B cell (primary cell): ENCODE measurements at regions not wholly inside any gene's neighbourhood (a gene's known extent, or its start where the extent isn't known, plus 50 kb on each side); places are given as distances from the start of the nearest gene placed in this dataset.

Source experiments
- ATAC-seq: fragments of 200-7000 bp; cut with Tn5 transposase; one replicate; pipeline ENCODE4 v1.10.0; 2021; ENCODE audit warnings: low read depth, mild to moderate bottlenecking, moderate number of reproducible peaks, moderate library complexity
- CTCF ChIA-PET: fragments of 350-600 bp; sonication (Branson Sonifier 250); formaldehyde crosslinking; loops from one replicate; lab custom pipeline; 2021; ENCODE audit warnings: antibody characterized with exemption, inconsistent platforms; lab: Charles Lee
- POLR2A ChIA-PET: fragments of 350-600 bp; sonication (Branson Sonifier 250); formaldehyde crosslinking; loops from one replicate; lab custom pipeline; 2021; ENCODE audit warnings: antibody characterized with exemption; lab: Charles Lee
- DNase-seq: peaks from one replicate; pipeline ENCODE4 v3.0.0; 2013
- H2AFZ ChIP-seq: 2 replicates; pipeline ENCODE4 v1.6.1; 2012; ENCODE audit warnings: mild to moderate bottlenecking, low read depth, low read length; ENCODE audit not compliant: insufficient read depth, poor library complexity, severe bottlenecking
- H3K27ac ChIP-seq, 2 donors: 1 replicate in 1 of 2; 2 replicates in 1 of 2; pipeline ENCODE4 v1.5.1; 2012 to 2013; ENCODE audit warnings: low read length in 2 of 2, mild to moderate bottlenecking in 2 of 2, moderate library complexity in 1 of 2
- H3K27me3 ChIP-seq, 4 experiments: fragments of 200-600 bp in 1 of 4; sonication (generic) in 1 of 4; replicated peaks in 1 of 4; 1 replicate in 2 of 4; 2 replicates in 2 of 4; pipeline versions ENCODE4 v1.6.1 to v1.7.0; 2013 to 2016; ENCODE audit warnings: low read length in 3 of 4, mild to moderate bottlenecking in 2 of 4, mixed read lengths in 1 of 4, moderate library complexity in 1 of 4; ENCODE audit not compliant: insufficient read depth in 4 of 4, control insufficient read depth in 3 of 4; ENCODE audit errors: control extremely low read depth in 1 of 4
- H3K36me3 ChIP-seq, 2 experiments: replicated peaks in 1 of 2; 1 replicate in 1 of 2; 2 replicates in 1 of 2; pipeline versions ENCODE4 v1.6.1 to v1.7.1; 2013; ENCODE audit warnings: low read length in 1 of 2; ENCODE audit not compliant: insufficient read depth in 2 of 2, control insufficient read depth in 1 of 2; ENCODE audit errors: control extremely low read depth in 1 of 2, extremely low read depth in 1 of 2
- H3K4me1 ChIP-seq, 2 donors: fragments of 200-600 bp in 1 of 2; sonication (generic) in 1 of 2; 1 replicate in 1 of 2; 2 replicates in 1 of 2; pipeline versions ENCODE4 v1.5.1 to v1.6.1; 2013 to 2017; ENCODE audit warnings: low read length in 2 of 2; ENCODE audit not compliant: control insufficient read depth in 2 of 2, insufficient read depth in 2 of 2
- H3K4me2 ChIP-seq: replicated peaks from 2 replicates; pipeline ENCODE3; 2012; ENCODE audit warnings: mild to moderate bottlenecking, low read depth, low read length; ENCODE audit not compliant: poor library complexity, severe bottlenecking
- H3K4me3 ChIP-seq, 5 experiments: fragments of 200-600 bp in 1 of 5; sonication (generic) in 1 of 5; 1 replicate in 3 of 5; 2 replicates in 2 of 5; pipeline versions ENCODE4 v1.5.1 to v1.7.0; 2011 to 2016; ENCODE audit warnings: low read length in 4 of 5, mild to moderate bottlenecking in 4 of 5, low read depth in 2 of 5, control low read depth in 1 of 5, moderate library complexity in 1 of 5; ENCODE audit not compliant: insufficient read depth in 1 of 5; ENCODE audit errors: control extremely low read depth in 1 of 5, extremely low read depth in 1 of 5
- H3K79me2 ChIP-seq: fragments of 200-600 bp; sonication (generic); one replicate; pipeline ENCODE4 v1.6.0; 2016; ENCODE audit warnings: low read length; ENCODE audit not compliant: control insufficient read depth, insufficient read depth
- H3K9ac ChIP-seq: fragments of 200-600 bp; sonication (generic); 2 replicates; pipeline ENCODE4 v1.6.1; 2017; ENCODE audit warnings: mild to moderate bottlenecking, low read length, moderate library complexity
- H3K9me3 ChIP-seq, 3 donors: one replicate each; pipeline versions ENCODE4 v1.6.1 to v1.7.1; 2013; ENCODE audit warnings: low read length in 2 of 3; ENCODE audit not compliant: control insufficient read depth in 2 of 3, insufficient read depth in 1 of 3; ENCODE audit errors: control extremely low read depth in 1 of 3
- H4K20me1 ChIP-seq: 2 replicates; pipeline ENCODE4 v1.6.0; 2012; ENCODE audit warnings: mild to moderate bottlenecking, low read length; ENCODE audit not compliant: insufficient read depth, control insufficient read depth, poor library complexity, severe bottlenecking
- H3K27ac Mint-ChIP-seq: one replicate; pipeline ENCODE4 v1.8.0; 2021; ENCODE audit warnings: mixed read lengths
- H3K27me3 Mint-ChIP-seq: one replicate; pipeline ENCODE4 v1.8.0; 2021; ENCODE audit warnings: mixed read lengths
- H3K4me1 Mint-ChIP-seq: one replicate; pipeline ENCODE4 v1.8.0; 2021; ENCODE audit warnings: mixed read lengths
- H3K4me3 Mint-ChIP-seq: one replicate; pipeline ENCODE4 v1.8.0; 2021; ENCODE audit warnings: mixed read lengths
- H3K9me3 Mint-ChIP-seq: one replicate; pipeline ENCODE4 v1.8.0; 2022; ENCODE audit warnings: mixed read lengths; ENCODE audit not compliant: insufficient read depth
- CTCF ChIP-seq: fragments of 200-600 bp; IDR thresholded peaks from one replicate; pipeline ENCODE4 v1.8.0; 2022; ENCODE audit warnings: antibody characterized with exemption, mild to moderate bottlenecking
- EZH2 ChIP-seq: IDR thresholded peaks from 2 replicates; pipeline ENCODE4 v1.6.1; 2012; ENCODE audit warnings: borderline replicate concordance, low read depth, mild to moderate bottlenecking, moderate library complexity, low read length; ENCODE audit not compliant: insufficient read depth, poor library complexity, severe bottlenecking
- WGBS: methylation state at CpG from one replicate; pipeline ENCODE4 v1.1.5; 2013; ENCODE audit warnings: missing lambda C conversion rate; ENCODE audit not compliant: insufficient coverage; 5-methylcytosine and 5-hydroxymethylcytosine counted together
- intact Hi-C: fragments of 100-400 bp; cut with micrococcal nuclease; formaldehyde crosslinking; loops from one replicate; pipeline ENCODE4 v1.10.0; 2022

- no peak overlapping the region for H3K27ac ChIP-seq
- CTCF ChIA-PET = no interaction called here
- TF ChIP-seq CTCF (no peak), EZH2 (no peak)
- POLR2A ChIA-PET = no interaction called here
- 58% methylated on average over 2 of the region's 3 CpGs for WGBS
- H3K4me2 ChIP-seq = no peak overlapping the region
- intact Hi-C loops = no loop called here
- H3K9me3 ChIP-seq = no peaks in the 10 kb centered on the region
- ATAC-seq = no peak
- H3K4me3 ChIP-seq = no peak overlapping the region
- no peak overlapping the region for H2AFZ ChIP-seq
- H3K4me3 Mint-ChIP-seq = no peak overlapping the region
- H3K27me3 ChIP-seq = no peaks in the 10 kb centered on the region
- H3K9me3 Mint-ChIP-seq = no peaks in the 10 kb centered on the region
- no peak overlapping the region for H3K27ac Mint-ChIP-seq
- H3K9ac ChIP-seq = no peak overlapping the region
- no peaks in the 10 kb centered on the region for H4K20me1 ChIP-seq
- H3K4me1 ChIP-seq = no peaks in the 10 kb centered on the region
- DNase-seq = no peak
- no peaks in the 10 kb centered on the region for H3K36me3 ChIP-seq
- H3K4me1 Mint-ChIP-seq = no peaks in the 10 kb centered on the region
- no peaks in the 10 kb centered on the region for H3K79me2 ChIP-seq
- no peaks in the 10 kb centered on the region for H3K27me3 Mint-ChIP-seq
Measured at GRCh38 chr18:51523671-51524070, 326.2 kb upstream of the MEX3C start.

DNA sequence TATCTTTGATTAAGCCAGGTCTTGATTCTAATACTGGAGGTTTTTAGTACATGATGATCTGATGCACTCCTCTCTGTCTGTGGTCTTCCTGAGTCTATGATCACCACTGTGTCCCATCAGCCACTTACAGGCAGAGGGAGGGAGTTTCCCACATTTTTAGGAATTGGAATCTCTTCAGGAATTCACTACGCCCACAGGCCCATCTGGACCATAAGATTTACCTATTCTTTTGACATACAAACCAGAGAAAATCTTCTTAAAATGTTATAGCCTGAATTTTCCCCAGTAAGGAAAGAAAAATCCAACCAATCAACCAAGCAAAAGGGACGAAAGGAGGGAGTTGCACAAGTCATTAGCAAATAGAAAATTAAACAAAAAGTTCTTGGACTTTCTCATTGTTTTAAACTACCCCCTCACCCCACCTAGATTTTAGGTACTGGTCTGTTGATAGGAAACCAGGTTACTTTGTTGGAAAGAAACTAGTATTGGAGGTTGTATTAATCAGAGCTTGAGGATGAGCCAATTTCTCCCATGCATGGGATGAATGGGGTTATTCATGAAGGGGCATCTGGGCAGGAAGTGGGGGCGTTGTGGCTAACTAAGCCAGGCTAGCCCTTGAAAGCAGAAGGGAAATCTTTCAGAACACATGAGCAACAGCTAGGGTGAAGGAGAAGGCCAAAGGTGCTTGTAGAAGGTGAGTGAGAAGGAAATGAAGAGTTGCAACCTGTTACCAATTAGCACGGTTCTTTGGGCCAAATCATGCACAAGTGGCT, 328.2 kb upstream of the MEX3C start:
- POLR2A ChIA-PET = no interaction called here
- Mint-ChIP-seq H3K9me3 (no peaks in the 10 kb centered on the region), H3K4me3 (no peak overlapping the region), H3K4me1 (no peaks in the 10 kb centered on the region), H3K27ac (no peak overlapping the region), H3K27me3 (no peaks in the 10 kb centered on the region)
- intact Hi-C loops = no loop called here
- ATAC-seq (no peak), DNase-seq (no peak)
- Histone ChIP-seq H3K4me1 (no peaks in the 10 kb centered on the region), H3K79me2 (no peaks in the 10 kb centered on the region), H3K9me3 (no peaks in the 10 kb centered on the region), H3K27ac (no peak overlapping the region), H3K4me3 (no peak overlapping the region), H3K4me2 (no peak overlapping the region), H3K9ac (no peak overlapping the region), H4K20me1 (no peaks in the 10 kb centered on the region), H3K36me3 (no peaks in the 10 kb centered on the region), H3K27me3 (no peaks in the 10 kb centered on the region), H2AFZ (no peak overlapping the region)
- 75% methylated on average over 2 of the region's 4 CpGs for WGBS
- TF ChIP-seq EZH2 (no peak), CTCF (no peak)
- CTCF ChIA-PET = no interaction called here
